CD4-positive, alpha-beta T cell (primary cell): ENCODE measurements at regions not wholly inside any gene's neighbourhood (a gene's known extent, or its start where the extent isn't known, plus 50 kb on each side); places are given as distances from the start of the nearest gene placed in this dataset.

ENCODE experiments used
- ATAC-seq: fragments of 200-7000 bp; cut with Tn5 transposase; one replicate; pipeline ENCODE4 v1.10.0; 2022; ENCODE audit warnings: mild to moderate bottlenecking; ENCODE audit not compliant: poor library complexity
- CTCF ChIA-PET: fragments of 350-600 bp; sonication (Branson Sonifier 250); formaldehyde crosslinking; loops from one replicate; lab custom pipeline; 2021; ENCODE audit warnings: antibody characterized with exemption, inconsistent platforms; lab: Charles Lee
- POLR2A ChIA-PET: fragments of 350-600 bp; sonication (Branson Sonifier 250); formaldehyde crosslinking; loops from one replicate; lab custom pipeline; 2021; ENCODE audit warnings: antibody characterized with exemption, inconsistent platforms; lab: Charles Lee
- DNase-seq, 14 experiments: peaks; one replicate each; pipeline ENCODE4 v3.0.0-alpha.2; 2013 to 2020; ENCODE audit warnings: mixed read lengths in 2 of 14
- H3K27ac ChIP-seq, 2 donors: one replicate each; pipeline versions ENCODE4 v1.5.1 to v1.7.0; 2013; ENCODE audit warnings: low read length in 2 of 2, low read depth in 1 of 2, mild to moderate bottlenecking in 1 of 2
- H3K27me3 ChIP-seq, 2 experiments: 1 replicate in 1 of 2; 2 replicates in 1 of 2; pipeline versions ENCODE4 v1.6.1 to v1.7.0; 2013; ENCODE audit warnings: low read length in 2 of 2, control low read depth in 1 of 2, mild to moderate bottlenecking in 1 of 2, moderate library complexity in 1 of 2; ENCODE audit not compliant: insufficient read depth in 2 of 2, control insufficient read depth in 1 of 2
- H3K36me3 ChIP-seq: one replicate; pipeline ENCODE4 v1.6.1; 2013; ENCODE audit warnings: low read length, control low read depth; ENCODE audit not compliant: insufficient read depth
- H3K4me1 ChIP-seq: one replicate; pipeline ENCODE4 v1.6.1; 2013; ENCODE audit warnings: low read length, control low read depth; ENCODE audit not compliant: insufficient read depth
- H3K4me3 ChIP-seq: one replicate; pipeline ENCODE4 v1.5.1; 2013; ENCODE audit warnings: mild to moderate bottlenecking, low read length, moderate library complexity
- H3K9me3 ChIP-seq, 2 experiments: 1 replicate in 1 of 2; 2 replicates in 1 of 2; pipeline versions ENCODE4 v1.6.1 to v1.7.0; 2013; ENCODE audit warnings: low read length in 2 of 2, mild to moderate bottlenecking in 2 of 2, control low read depth in 1 of 2, moderate library complexity in 1 of 2; ENCODE audit not compliant: control insufficient read depth in 1 of 2, insufficient read depth in 1 of 2
- H3K27ac Mint-ChIP-seq: one replicate; pipeline ENCODE4 v1.8.0; 2020; ENCODE audit warnings: mixed read lengths
- H3K27me3 Mint-ChIP-seq: one replicate; pipeline ENCODE4 v1.8.0; 2021; ENCODE audit warnings: mixed read lengths
- H3K36me3 Mint-ChIP-seq: one replicate; pipeline ENCODE4 v1.8.0; 2021; ENCODE audit warnings: low read depth, mixed read lengths
- H3K4me1 Mint-ChIP-seq: one replicate; pipeline ENCODE4 v1.8.0; 2021; ENCODE audit warnings: low read depth, mixed read lengths
- H3K4me3 Mint-ChIP-seq: one replicate; pipeline ENCODE4 v1.8.0; 2020; ENCODE audit warnings: mild to moderate bottlenecking, mixed read lengths
- H3K9me3 Mint-ChIP-seq: one replicate; pipeline ENCODE4 v1.8.0; 2020; ENCODE audit warnings: mixed read lengths
- intact Hi-C, 2 experiments: fragments of 100-400 bp; cut with DNase I in 1 of 2; cut with micrococcal nuclease in 1 of 2; formaldehyde crosslinking; loops; one replicate each; pipeline versions ENCODE4 v1.15.1 to v1.9.0; 2023 to 2025; cut with DNase I, micrococcal nuclease
- TF ChIP-seq, protein P1 (sequence below): fragments of 200-600 bp; IDR thresholded peaks from one replicate; pipeline ENCODE4 v1.8.0; 2022; ENCODE audit warnings: antibody characterized with exemption, mild to moderate bottlenecking

DNA sequence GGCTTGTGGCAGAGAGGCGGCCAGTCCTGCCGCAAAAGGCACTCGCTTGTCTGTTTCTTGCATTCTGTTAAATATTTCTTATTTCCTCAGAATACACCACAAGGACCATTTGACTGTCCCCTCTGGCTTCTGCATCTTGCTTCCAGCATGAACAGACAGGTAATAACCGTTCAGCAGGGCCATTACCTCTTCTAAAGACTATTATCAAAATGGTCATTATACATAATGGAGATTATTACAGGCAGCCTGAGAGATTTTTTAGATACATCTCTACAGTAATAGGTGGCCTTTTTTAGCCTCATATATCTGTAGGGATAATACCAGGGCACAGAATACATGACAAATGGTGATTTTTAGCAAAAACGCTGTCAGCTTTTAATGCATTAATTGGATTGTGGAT is 382.0 kb downstream of the PSAT1 start:
- peaks cover 0 to 4% of the 10 kb centered on the region in 2 experiments for H3K9me3 ChIP-seq
- ATAC-seq: no peak
- Mint-ChIP-seq H3K27me3 (no peaks in the 10 kb centered on the region), H3K4me3 (no peak overlapping the region), H3K27ac (no peak overlapping the region), H3K9me3 (no peaks in the 10 kb centered on the region), H3K36me3 (no peaks in the 10 kb centered on the region), H3K4me1 (no peaks in the 10 kb centered on the region)
- ChIA-PET CTCF (no interaction called here), POLR2A (no interaction called here)
- H3K4me3 ChIP-seq: no peak overlapping the region
- H3K27ac ChIP-seq: no peak overlapping the region
- no peaks in the 10 kb centered on the region for H3K36me3 ChIP-seq
- TF ChIP-seq, protein P1, sequence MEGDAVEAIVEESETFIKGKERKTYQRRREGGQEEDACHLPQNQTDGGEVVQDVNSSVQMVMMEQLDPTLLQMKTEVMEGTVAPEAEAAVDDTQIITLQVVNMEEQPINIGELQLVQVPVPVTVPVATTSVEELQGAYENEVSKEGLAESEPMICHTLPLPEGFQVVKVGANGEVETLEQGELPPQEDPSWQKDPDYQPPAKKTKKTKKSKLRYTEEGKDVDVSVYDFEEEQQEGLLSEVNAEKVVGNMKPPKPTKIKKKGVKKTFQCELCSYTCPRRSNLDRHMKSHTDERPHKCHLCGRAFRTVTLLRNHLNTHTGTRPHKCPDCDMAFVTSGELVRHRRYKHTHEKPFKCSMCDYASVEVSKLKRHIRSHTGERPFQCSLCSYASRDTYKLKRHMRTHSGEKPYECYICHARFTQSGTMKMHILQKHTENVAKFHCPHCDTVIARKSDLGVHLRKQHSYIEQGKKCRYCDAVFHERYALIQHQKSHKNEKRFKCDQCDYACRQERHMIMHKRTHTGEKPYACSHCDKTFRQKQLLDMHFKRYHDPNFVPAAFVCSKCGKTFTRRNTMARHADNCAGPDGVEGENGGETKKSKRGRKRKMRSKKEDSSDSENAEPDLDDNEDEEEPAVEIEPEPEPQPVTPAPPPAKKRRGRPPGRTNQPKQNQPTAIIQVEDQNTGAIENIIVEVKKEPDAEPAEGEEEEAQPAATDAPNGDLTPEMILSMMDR: no peak
- no peak for DNase-seq
- intact Hi-C loops: no loop called here
- H3K27me3 ChIP-seq: no peaks in the 10 kb centered on the region
- H3K4me1 ChIP-seq: no peaks in the 10 kb centered on the region

DNA sequence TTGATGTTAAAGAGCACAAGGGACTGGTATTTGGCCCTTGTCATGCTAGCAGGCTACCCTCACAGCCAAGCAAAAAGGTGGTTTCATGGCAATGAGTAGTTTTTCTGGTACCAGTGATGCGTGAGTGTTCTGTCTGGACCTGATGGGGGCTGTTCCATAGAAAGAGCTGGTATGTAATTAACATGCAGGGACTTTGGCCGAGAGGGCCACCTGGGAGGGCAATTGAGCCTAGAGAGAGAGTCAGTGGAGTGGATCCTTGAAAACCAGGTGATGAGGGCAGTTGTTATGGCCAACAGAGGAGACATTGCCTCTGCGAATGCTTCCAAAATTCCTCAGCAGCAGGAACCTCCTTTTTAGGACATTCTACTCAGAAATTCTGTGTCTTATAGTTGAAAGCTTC is 383.3 kb downstream of the PSAT1 start:
- Mint-ChIP-seq H3K9me3 (no peaks in the 10 kb centered on the region), H3K4me1 (no peaks in the 10 kb centered on the region), H3K27ac (no peak overlapping the region), H3K36me3 (no peaks in the 10 kb centered on the region), H3K4me3 (no peak overlapping the region), H3K27me3 (no peaks in the 10 kb centered on the region)
- TF ChIP-seq, protein P1: no peak
- ChIA-PET POLR2A (no interaction called here), CTCF (no interaction called here)
- Histone ChIP-seq H3K4me1 (no peaks in the 10 kb centered on the region), H3K9me3 (peaks cover 0 to 4% of the 10 kb centered on the region in 2 experiments), H3K4me3 (no peak overlapping the region), H3K27ac (no peak overlapping the region), H3K27me3 (no peaks in the 10 kb centered on the region), H3K36me3 (no peaks in the 10 kb centered on the region)
- no peak for DNase-seq
- intact Hi-C loops: no loop called here
- ATAC-seq: no peak

DNA sequence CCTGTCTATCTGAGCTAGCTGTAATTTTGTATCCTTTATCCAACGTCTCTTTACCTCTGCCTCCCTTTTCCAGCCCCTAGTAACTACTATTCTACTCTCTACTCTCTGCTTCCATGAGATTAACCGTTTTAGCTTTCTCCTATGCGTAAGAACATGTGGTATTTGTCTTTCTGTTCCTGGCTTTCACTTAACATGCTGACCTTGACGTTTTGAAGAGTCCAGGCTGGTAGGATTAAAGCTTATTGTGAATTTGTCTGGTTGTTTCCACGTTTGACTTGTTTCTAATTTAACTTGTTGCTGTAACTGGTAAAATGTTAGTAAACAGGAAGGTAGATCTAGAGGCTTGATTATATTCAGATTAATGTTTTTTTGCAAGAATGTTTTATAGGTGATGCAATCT is 385.3 kb downstream of the PSAT1 start:
- DNase-seq: no peak
- Histone ChIP-seq H3K4me1 (no peaks in the 10 kb centered on the region), H3K9me3 (peaks cover 0 to 4% of the 10 kb centered on the region in 2 experiments), H3K4me3 (no peak overlapping the region), H3K27me3 (no peaks in the 10 kb centered on the region), H3K27ac (no peak overlapping the region), H3K36me3 (no peaks in the 10 kb centered on the region)
- Mint-ChIP-seq H3K9me3 (no peaks in the 10 kb centered on the region), H3K27me3 (no peaks in the 10 kb centered on the region), H3K4me1 (no peaks in the 10 kb centered on the region), H3K36me3 (no peaks in the 10 kb centered on the region), H3K4me3 (no peak overlapping the region), H3K27ac (no peak overlapping the region)
- ChIA-PET CTCF (no interaction called here), POLR2A (no interaction called here)
- ATAC-seq: no peak
- TF ChIP-seq, protein P1: no peak
- intact Hi-C loops: no loop called here
